GM19025 (cell line): ENCODE measurements at regions not wholly inside any gene's neighbourhood (a gene's known extent, or its start where the extent isn't known, plus 50 kb on each side); places are given as distances from the start of the nearest gene placed in this dataset.
"Not testable (repeated sequence)": the region's sequence is repeated elsewhere in the genome, so short reads cannot be mapped to it uniquely, and the experiment has no call there.

ENCODE experiments used
- ATAC-seq: cut with Tn5 transposase; IDR thresholded peaks from one replicate; pipeline ENCODE4 v1.9.1; 2021; ENCODE audit warnings: mild to moderate bottlenecking, low read depth, moderate library complexity; ENCODE audit not compliant: unreplicated experiment

DNA sequence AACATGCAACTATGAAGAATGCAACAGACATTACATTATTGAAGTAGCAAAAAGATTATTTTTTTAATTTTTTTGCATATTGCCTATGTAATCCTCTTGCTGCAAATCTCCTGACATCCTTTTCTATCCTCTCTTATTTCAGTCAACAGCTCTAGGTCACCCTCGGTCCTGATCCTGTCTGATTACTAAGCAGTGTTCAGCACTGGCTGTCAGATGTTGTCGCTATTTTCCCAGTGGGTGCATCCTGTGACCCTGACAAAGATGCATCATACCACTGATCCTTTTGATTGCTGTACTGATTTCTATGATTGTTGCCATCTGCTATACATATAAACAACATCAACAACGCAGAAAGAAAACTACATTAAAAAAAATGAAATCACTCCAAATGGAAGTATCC is 443.7 kb upstream of the PRR20A start:
- ATAC-seq: no peak

DNA sequence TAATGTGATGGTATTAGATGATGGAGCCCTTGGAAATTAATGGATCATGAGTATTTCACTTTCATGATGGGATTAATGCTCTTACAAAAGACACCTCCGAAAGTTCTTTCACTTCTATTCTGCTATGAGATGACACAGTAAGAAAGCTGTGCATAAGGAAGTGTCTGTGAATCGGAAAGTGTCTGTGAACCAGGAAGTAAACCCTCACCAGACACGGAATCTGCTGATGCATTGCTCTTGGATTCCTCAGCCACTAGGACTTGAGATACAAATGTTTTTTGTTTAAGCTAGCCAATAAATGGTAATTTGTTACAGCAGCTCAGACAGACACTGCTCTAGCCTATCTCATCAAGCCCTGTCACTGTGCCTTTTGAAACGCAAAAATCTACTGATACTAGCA is 440.4 kb upstream of the PRR20A start:
- ATAC-seq: no peak

DNA sequence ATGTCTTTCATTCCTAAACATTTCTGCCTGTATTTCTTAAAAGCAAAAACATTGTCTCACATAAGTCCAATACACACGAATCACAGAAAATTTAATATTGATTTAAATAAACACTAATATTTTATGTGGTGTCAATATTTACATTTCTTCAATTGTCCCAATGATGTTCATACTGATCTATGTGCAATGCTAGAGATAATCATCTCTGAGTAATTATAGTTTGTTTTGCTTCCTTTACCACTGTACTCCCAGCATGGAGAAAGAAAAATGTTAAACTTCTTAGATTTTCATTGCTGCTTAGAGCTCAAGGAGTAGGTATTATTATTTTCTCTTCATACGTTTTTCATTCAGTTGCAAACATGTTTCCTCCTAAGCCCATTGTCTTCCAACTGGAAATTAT is 434.2 kb upstream of the PRR20A start:
- ATAC-seq: no peak

DNA sequence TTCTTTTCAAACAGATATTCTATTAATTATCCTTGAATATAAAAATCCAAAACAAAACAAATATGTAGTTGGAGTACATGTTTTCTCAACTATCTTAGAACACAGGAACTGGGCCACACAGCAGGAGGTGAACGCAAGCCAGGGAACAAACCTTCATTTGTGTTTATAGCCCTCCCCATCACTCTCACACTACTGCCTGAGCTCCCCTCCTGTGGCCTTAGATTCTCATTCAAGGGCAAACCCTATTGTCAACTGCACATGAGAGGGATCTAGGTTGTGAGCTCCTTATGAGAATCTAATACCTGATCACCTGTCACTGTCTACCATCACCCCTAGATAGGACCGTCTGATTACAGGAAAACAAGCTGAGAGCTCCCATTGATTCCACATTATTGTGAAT is 427.1 kb upstream of the PRR20A start:
- no peak for ATAC-seq

DNA sequence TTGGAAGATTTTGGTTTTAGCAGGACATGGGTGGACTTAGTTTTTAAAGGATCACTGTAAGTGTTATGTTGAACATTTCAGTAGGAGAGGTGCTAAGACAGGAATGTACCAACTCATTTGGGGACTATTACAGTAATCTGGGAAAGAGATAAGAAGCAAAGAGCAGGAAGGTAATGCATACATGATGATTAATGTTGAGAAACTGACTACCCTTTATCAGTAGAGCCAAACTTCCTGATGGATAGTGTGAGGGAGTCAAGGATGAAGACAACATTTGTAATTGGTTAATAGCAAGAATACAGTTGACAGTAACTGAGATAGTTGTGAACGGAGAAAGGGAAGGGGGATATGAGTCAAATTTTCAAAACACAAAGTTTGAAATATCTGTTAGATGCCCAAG is 421.9 kb upstream of the PRR20A start:
- ATAC-seq: no peak

DNA sequence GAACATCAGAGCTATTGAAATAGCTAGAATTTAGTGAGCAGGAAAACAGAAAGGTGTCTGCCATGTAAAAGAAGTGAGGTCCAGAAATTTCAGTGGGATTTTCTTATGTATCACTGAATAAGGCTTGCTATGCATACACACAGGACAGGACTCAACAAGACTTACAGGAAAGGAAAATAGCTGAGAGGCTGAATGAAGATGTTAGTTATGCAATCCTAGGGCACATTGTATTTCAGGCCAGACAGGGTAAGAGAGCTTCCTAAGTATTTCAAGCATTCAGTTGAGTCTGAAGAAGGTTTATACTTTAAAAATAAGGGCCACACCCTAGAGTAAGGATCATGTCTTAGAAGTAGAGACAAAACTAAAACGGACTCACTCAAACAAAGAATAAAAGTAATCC is 419.9 kb upstream of the PRR20A start:
- no peak for ATAC-seq

DNA sequence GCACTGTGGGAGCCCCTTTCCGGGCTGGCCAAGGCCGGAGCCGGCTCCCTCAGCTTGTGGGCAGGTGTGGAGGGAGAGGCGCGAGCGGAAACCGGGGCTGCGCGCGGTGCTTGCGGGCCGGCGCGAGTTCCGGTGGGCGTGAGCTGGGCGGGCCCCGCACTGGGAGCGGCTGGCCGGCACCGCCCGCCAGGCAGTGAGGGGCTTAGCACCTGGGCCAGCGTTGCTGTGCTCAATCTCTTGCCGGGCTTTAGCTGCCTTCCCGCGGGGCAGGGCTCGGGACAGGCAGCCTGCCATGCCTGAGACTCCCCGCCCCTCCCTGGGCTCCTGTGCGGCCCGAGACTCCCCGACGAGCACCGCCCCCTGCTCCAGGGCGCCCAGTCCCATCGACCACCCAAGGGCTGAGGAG is 405.2 kb upstream of the PRR20A start:
- no peak for ATAC-seq

DNA sequence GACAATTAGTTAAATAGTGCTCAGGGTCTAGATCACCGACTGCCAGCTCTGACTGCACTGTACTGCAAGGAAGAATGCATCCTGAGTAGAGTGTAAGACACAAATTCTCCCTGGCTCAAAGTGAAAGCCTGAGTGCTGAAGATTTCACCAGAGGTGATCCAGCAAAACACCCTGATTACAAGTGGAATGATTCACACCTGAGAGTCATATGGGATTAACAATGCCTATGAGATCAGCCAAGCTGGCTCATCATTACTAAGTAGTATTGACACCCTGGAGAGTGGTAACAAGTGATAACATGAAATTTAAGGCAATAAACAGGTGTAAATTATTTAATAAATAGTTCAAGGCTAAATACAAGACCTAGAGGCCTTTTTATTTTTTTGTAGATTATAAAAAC is 403.8 kb upstream of the PRR20A start:
- no peak for ATAC-seq

DNA sequence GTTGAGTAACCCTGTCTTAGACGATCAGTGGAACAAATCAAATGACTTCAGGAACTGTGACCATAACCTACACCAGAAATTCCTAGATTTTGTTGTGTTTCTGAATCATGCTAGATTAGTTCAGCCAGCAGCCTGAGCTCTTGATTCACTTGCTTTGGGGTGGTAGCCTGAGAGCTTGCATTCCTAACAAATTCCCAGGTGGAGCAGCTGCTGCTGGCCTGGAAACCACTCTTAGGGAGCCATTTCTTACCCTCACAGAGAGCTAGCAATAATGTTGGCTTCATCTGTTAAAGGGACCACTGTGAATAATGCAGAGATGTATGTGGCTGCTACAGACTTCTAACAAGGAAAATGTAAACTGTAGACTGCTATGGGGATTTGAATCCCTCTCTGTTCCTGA is 388.1 kb upstream of the PRR20A start:
- no peak for ATAC-seq

DNA sequence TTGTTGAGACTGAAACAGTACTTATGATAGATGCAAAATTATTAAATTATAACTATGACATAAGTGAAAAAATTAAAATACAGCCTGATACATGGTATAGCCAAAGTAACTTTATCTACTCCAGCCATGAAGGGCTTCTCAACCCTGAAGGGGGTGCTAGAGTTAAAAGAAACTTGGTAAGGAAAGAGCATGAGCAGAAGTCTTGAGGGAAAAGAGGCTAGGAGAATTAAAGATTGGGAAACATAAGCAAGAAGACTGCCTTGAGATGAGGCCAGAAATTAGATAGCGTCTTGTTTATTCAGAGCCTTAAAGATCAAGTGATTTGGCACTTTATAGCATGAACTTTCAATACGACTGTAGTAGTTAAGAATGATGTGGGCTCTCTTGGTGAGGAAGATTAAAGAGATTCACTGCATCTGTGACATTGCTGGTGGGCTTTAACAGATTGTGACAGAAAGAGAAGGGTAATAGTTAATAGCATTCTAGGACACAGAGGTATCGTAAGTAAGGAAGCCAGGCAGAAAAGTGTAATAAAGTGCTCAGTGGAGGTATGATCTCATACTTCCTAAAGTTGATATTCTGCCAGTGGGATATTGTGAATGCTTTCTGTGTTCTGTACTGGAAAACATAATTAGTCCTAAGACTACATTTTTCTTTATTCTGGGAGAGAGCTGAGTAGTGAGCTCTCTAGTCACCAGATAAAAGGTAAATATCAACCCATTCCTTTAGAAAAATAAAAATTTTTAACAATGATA is 385.4 kb upstream of the PRR20A start:
- ATAC-seq: no peak

DNA sequence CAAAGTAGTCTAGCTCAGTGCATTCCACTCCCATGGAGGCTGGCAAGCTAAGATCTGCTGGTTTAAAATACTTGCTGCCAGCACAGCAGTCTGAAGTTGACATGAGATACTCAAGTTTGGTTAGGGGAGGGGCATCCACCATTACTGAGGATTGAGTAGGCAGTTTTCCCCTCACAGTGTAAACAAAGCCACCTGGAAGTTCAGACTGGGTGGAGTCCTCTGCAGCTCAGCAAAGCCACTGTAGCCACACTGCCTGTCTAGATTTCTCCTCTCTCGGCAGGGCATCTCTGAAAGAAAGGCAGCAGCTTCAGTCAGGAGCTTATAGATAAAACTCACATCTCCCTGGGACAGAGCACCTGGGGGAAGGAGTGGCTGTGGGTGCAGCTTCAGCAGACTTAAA is 377.4 kb upstream of the PRR20A start:
- ATAC-seq: not testable (repeated sequence)

DNA sequence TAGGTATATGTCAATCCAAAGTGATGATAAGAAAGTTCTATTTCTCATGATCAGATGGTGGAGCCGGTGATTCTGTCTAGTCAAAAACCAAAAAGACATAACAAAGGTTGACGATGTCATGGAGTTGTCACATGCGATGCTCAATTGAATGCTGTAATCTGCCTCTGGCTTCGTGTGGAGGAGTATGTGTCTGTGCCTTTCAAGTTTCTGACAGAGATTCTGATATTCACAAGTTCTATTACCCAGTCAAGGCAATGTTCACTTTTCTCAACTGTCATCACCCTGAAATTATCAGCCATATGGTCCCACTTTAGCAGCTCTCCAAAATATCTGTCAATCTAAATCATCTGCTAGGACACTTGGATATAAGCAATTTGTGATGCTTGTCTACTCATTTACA is 367.6 kb upstream of the PRR20A start:
- ATAC-seq: no peak

DNA sequence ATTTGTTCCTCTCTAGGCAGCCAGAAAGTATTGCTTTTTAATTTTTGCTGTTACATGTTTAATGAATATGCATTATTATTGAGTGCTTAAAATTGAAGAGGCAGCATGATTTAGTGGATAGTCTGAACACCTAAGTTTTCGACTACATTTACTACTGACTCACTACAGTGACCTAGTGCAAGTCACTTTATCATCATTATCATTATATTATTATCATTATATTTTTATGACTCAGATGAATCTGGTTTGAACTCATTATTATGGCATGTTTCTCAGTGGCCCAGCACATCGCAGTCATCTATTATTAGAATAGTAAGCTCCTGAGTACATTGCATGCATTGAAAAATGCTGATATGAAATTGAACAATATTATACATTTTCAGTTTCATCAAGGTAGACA is 351.2 kb upstream of the PRR20A start:
- ATAC-seq: no peak

DNA sequence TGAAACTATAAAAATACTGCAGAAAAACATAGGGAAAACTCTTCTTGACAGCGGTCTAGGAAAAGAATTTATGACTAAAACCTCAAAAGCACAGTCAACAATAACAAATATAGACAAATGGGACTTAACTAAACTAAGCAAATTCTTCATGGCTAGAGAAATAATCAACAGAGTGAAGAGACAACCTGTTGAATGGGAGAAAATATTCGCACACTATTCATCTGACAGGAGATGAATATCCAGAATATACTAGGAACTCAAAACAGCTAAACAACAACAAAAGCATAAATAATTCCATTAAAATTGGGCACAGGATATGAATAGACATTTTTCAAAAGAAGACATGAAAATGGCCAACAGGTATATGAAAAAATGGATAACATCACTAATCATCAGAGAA is 303.6 kb upstream of the PRR20A start:
- no peak for ATAC-seq

DNA sequence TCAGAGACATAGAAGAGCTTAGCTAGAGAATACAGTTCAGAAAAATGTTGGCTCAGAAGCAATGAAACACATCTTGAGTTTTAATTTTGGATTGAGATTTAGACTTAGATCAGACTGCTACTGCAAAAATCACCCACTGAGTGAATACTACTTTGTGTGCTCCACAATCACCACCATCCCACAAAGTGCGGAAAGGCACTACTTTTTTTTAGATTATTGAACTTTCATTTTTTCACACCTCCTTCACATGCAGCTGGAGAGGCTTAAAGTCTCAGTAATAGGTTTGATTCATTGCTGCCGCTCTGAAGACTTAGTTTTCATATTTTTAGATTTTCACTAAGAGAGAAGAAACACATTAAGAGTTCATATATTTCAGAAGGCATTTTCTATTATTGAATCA is 289.9 kb upstream of the PRR20A start:
- no peak for ATAC-seq

DNA sequence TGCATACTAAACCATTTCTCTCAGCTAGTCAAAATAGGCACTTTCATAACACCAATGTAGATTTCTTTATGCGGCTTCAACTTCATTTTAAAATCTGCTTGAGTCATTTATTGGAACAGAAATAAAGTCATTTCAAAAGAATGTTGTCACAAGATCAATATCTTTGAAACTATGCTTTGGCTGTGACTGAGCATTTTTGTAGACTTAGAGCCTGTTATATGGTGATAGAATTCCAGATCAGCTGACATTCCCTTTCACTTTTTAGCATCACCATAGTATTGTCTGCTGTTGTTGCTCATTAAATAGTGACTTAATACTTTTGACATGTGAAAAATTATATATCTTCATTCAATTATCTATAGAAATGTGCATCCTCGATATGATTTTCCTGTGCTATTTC is 279.2 kb upstream of the PRR20A start:
- ATAC-seq: no peak

DNA sequence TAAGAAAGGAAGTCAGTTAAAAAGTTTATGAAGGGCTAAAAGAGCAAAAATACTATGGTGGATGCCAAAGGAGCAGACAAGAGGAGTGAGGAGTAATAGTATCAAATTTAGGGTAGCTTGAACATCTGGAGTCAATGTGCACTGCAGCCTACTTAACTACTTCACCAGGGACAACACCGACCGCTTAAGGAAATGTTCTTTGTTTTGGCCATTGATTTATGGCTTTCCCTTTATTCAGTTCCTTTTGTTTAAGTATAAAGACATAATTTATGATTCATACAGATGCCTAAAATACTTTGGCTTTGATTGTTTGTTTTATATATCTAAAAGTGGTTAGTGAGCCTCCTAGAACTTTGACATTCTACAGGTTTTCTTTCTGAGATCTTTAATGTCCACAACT is 276.3 kb upstream of the PRR20A start:
- ATAC-seq: no peak

DNA sequence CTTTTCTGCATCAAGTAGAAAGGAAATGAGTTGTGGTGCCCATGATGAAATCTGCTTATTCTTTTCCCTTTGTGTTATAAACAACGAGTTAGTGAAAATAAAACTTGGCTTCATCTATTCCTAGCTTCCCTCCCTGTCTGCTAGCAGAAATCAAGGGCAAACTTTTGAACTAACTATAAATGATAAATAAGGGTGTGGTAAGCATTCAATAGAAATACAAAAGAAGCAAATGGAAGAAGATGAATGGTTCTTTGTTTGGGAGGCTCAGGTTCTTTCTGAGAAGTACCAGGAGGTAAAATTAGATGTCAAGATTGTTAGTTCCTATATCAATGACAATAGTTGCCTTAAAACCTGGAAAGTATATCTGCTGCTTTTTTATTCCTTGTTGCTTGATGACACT is 275.3 kb upstream of the PRR20A start:
- no peak for ATAC-seq

DNA sequence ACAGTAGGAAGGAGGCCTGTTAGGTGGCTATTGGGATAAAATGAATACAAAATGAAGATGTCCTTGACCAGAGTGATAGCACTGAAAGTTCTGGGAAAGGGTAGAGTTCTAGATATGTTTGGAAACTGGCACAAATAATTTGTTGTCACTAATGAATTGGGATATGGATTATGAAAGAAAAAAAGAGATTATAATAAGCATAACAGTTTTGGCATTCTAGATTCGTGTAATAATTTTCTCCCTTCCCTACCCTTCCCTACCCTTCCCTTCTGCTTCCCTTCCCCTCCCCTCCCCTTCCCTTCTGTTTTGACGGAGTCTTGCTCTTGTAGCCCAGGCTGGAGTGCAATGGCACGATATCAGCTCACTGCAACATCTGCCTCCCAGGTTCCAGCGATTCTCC is 271.0 kb upstream of the PRR20A start:
- no peak for ATAC-seq

DNA sequence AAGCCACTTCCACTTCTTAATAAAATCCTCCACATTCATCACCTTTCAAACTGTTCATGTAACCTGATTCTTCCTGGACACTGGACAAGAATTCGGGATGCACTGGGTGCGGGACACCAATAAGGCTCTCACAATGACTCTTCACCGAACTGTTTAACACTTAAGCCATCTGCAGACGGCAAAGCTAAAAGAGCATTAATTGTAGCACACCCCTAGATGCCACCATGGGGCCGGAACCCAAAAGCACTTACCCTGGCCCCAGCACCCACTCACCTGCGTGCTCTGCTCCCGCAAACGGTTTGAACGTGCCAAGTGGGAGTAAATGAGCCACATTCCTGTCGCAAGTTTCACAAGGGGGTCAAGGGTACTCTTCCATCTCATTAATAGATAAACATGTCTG is 254.3 kb upstream of the PRR20A start:
- ATAC-seq: no peak

DNA sequence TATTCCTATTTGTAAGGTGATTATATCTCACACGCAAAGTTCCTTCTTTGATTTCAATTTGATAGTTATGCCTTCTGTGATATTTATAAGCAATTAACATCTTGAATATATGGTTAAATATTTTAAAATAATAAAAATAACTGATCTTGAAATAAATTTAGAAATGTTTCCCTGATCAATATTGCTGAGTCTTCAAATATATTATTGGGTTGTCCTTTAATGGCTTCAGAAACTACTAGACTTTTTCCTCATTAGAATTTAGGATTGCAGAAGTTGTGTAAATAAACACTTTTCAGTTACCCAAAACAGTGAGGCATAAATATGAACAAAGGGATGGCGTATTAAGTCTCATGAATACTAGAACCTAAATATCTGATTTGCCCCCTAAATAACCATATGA is 252.3 kb upstream of the PRR20A start:
- ATAC-seq: no peak

DNA sequence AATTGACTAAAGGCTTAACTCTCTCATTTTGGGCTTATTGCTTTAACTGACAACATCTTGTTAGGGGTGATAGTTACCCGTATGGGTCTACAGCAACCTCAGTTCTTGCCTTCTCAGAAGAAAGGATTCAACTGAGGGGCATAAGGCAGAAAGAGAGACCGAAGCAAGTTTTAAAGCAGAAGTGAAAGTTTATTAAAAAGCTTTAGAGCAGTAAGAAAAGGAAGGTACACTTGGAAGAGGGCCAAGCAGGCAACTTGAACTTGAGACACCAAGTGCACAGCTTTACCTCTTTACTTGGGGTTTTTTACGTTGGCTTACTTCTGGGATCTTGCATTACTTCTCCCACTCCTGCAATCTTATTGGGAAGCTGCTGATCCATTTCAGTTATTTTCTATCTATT is 246.9 kb upstream of the PRR20A start:
- ATAC-seq: no peak
